Activated CD4-positive, alpha-beta T cell treated with anti-CD3 and anti-CD28 coated beads, Interleukin-2, amount 50 U/mL, for 4 hours (primary cell): ENCODE measurements at regions not wholly inside any gene's neighbourhood (a gene's known extent, or its start where the extent isn't known, plus 50 kb on each side); places are given as distances from the start of the nearest gene placed in this dataset.
"Not testable (repeated sequence)": the region's sequence is repeated elsewhere in the genome, so short reads cannot be mapped to it uniquely, and the experiment has no call there.

Experiments used
- DNase-seq, 2 experiments: peaks; one replicate each; pipeline ENCODE4 v3.0.0-alpha.2; 2020

- no peak for DNase-seq
Measured at GRCh38 chr12:94916663-94917062, 86.8 kb downstream of the NDUFA12 start.

GRCh38 chr12:94909663-94910062 lies 93.8 kb downstream of the NDUFA12 start:
- DNase-seq, result no peak

- not testable (repeated sequence) for DNase-seq
Measured at GRCh38 chr12:94905749-94906148, 97.7 kb downstream of the NDUFA12 start.

- no peak for DNase-seq
Measured at GRCh38 chr12:94900496-94900895, 103.0 kb downstream of the NDUFA12 start.

- no peak for DNase-seq
Measured at GRCh38 chr12:94898388-94898787, 105.1 kb downstream of the NDUFA12 start.

GRCh38 chr12:94892544-94893267 lies 110.8 kb downstream of the NDUFA12 start:
- no peak for DNase-seq

GRCh38 chr12:94889445-94890210 lies 113.9 kb downstream of the NDUFA12 start:
- DNase-seq, result no peak

- DNase-seq, result no peak
Measured at GRCh38 chr12:94879542-94879941, 124.0 kb downstream of the NDUFA12 start.

GRCh38 chr12:94875525-94875924 lies 128.0 kb downstream of the NDUFA12 start:
- no peak for DNase-seq

- DNase-seq, result no peak
Measured at GRCh38 chr12:94874518-94875302, 128.8 kb downstream of the NDUFA12 start.

GRCh38 chr12:94873734-94874517 lies 129.6 kb downstream of the NDUFA12 start:
- no peak for DNase-seq

GRCh38 chr12:94872971-94873733 lies 130.3 kb downstream of the NDUFA12 start:
- no peak for DNase-seq

- DNase-seq, result no peak
Measured at GRCh38 chr12:94872671-94872970, 130.9 kb downstream of the NDUFA12 start.

GRCh38 chr12:94872007-94872653 lies 131.4 kb downstream of the NDUFA12 start:
- no peak for DNase-seq

- DNase-seq, result no peak
Measured at GRCh38 chr12:94870511-94870910, 133.0 kb downstream of the NDUFA12 start.

- DNase-seq, result no peak
Measured at GRCh38 chr12:94868161-94868560, 135.3 kb downstream of the NDUFA12 start.

- no peak for DNase-seq
Measured at GRCh38 chr12:94867066-94867855, 136.2 kb downstream of the NDUFA12 start.

- DNase-seq, result no peak
Measured at GRCh38 chr12:94864987-94865386, 138.5 kb downstream of the NDUFA12 start.

- DNase-seq, result no peak
Measured at GRCh38 chr12:94863321-94864035, 140.0 kb downstream of the NDUFA12 start.

- DNase-seq, result no peak
Measured at GRCh38 chr12:94862421-94862820, 141.1 kb downstream of the NDUFA12 start.
